Neural cell (in vitro differentiated cells): ENCODE measurements at regions not wholly inside any gene's neighbourhood (a gene's known extent, or its start where the extent isn't known, plus 50 kb on each side); places are given as distances from the start of the nearest gene placed in this dataset.

Source experiments
- EZH2 ChIP-seq: fragments of 200-600, 300-800 bp; shearing (Covaris generic), sonication (generic); IDR thresholded peaks from 2 replicates; pipeline ENCODE4 v1.6.1; 2014; ENCODE audit warnings: antibody characterized with exemption, low read length, borderline replicate concordance, mild to moderate bottlenecking; ENCODE audit not compliant: insufficient read depth, poor library complexity, severe bottlenecking
- MXI1 ChIP-seq: fragments of 450-650 bp; conservative IDR thresholded peaks from 2 replicates; pipeline ENCODE4 v1.6.1; 2014; ENCODE audit warnings: antibody characterized with exemption, mild to moderate bottlenecking; ENCODE audit not compliant: poor library complexity, severe bottlenecking
- POLR2AphosphoS5 ChIP-seq: IDR thresholded peaks from 2 replicates; pipeline ENCODE4 v1.6.1; 2012
- RAD21 ChIP-seq: fragments of 450-650 bp; conservative IDR thresholded peaks from 2 replicates; pipeline ENCODE4 v1.6.1; 2014; ENCODE audit warnings: antibody characterized with exemption, mild to moderate bottlenecking, moderate library complexity
- SMC3 ChIP-seq: fragments of 450-650 bp; conservative IDR thresholded peaks from 2 replicates; pipeline ENCODE4 v1.6.1; 2014; ENCODE audit warnings: antibody characterized with exemption, mild to moderate bottlenecking, moderate library complexity; ENCODE audit not compliant: poor library complexity
- TAF1 ChIP-seq: IDR thresholded peaks from 2 replicates; pipeline ENCODE4 v1.6.1; 2012; ENCODE audit warnings: low read depth
- TF ChIP-seq, protein P1 (sequence below): fragments of 450-650 bp; IDR thresholded peaks from 2 replicates; pipeline ENCODE4 v1.5.1; 2014; ENCODE audit warnings: antibody characterized with exemption, mild to moderate bottlenecking, moderate library complexity; ENCODE audit not compliant: poor library complexity, severe bottlenecking
- TF ChIP-seq, protein P2 (sequence below): IDR thresholded peaks from 2 replicates; pipeline ENCODE4 v1.6.1; 2012; ENCODE audit warnings: borderline replicate concordance

DNA sequence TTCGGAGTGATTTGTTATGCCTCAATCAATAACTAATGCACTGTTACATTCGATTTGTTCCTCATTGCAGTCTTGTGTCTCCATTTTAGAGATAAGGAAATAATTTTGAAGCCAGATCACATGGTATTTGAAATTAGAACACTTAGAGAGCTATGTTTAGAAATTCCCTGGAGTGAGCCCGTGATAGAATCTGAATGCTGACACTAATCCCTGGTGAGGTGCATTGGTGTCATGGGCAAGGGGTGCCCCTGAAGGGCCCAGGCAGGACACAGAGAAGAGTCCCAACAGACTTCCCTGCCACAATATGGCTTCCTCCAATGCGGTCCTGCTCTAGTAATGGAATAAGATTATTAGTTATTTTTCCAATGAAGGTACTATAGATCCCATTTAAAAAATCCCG lies 223.0 kb downstream of the NR2F2 start:
- no peak for TF ChIP-seq MXI1
- TF ChIP-seq, protein P1, sequence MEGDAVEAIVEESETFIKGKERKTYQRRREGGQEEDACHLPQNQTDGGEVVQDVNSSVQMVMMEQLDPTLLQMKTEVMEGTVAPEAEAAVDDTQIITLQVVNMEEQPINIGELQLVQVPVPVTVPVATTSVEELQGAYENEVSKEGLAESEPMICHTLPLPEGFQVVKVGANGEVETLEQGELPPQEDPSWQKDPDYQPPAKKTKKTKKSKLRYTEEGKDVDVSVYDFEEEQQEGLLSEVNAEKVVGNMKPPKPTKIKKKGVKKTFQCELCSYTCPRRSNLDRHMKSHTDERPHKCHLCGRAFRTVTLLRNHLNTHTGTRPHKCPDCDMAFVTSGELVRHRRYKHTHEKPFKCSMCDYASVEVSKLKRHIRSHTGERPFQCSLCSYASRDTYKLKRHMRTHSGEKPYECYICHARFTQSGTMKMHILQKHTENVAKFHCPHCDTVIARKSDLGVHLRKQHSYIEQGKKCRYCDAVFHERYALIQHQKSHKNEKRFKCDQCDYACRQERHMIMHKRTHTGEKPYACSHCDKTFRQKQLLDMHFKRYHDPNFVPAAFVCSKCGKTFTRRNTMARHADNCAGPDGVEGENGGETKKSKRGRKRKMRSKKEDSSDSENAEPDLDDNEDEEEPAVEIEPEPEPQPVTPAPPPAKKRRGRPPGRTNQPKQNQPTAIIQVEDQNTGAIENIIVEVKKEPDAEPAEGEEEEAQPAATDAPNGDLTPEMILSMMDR = no peak
- TF ChIP-seq POLR2AphosphoS5 = no peak
- TF ChIP-seq RAD21 = no peak
- TF ChIP-seq EZH2 = no peak
- no peak for TF ChIP-seq TAF1
- TF ChIP-seq, protein P2, sequence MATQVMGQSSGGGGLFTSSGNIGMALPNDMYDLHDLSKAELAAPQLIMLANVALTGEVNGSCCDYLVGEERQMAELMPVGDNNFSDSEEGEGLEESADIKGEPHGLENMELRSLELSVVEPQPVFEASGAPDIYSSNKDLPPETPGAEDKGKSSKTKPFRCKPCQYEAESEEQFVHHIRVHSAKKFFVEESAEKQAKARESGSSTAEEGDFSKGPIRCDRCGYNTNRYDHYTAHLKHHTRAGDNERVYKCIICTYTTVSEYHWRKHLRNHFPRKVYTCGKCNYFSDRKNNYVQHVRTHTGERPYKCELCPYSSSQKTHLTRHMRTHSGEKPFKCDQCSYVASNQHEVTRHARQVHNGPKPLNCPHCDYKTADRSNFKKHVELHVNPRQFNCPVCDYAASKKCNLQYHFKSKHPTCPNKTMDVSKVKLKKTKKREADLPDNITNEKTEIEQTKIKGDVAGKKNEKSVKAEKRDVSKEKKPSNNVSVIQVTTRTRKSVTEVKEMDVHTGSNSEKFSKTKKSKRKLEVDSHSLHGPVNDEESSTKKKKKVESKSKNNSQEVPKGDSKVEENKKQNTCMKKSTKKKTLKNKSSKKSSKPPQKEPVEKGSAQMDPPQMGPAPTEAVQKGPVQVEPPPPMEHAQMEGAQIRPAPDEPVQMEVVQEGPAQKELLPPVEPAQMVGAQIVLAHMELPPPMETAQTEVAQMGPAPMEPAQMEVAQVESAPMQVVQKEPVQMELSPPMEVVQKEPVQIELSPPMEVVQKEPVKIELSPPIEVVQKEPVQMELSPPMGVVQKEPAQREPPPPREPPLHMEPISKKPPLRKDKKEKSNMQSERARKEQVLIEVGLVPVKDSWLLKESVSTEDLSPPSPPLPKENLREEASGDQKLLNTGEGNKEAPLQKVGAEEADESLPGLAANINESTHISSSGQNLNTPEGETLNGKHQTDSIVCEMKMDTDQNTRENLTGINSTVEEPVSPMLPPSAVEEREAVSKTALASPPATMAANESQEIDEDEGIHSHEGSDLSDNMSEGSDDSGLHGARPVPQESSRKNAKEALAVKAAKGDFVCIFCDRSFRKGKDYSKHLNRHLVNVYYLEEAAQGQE = no peak
- no peak for TF ChIP-seq SMC3
